ENCODE measurements at regions not wholly inside any gene's neighbourhood (a gene's known extent, or its start where the extent isn't known, plus 50 kb on each side); places are given as distances from the start of the nearest gene placed in this dataset.

DNA sequence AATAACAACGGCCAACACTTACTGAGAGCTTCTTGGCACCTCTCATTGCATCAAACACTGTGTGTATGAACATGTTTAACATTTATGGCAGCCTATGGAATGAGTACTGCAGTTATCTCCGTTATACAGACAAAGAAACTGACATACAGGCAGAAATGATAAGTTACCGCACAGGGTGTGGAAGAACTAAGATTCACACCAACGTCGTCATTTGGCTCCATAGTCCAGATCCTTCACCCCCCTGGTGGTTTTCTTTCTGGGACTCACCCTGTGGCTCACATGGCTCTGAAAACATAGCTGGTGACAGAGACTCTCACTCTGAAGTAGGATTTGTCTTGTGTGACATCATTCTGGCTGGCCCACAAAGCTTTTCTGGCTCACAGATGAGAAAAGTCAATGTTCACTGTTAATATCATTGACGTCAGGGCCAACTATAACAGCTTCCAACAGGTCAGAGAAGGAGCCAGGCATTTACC, 230.1 kb downstream of the DLEU7 start (continued):
- TF ChIP-seq TCF4 (CRISPR knock-in tag; IDR thresholded peaks at IDR 0.05; ENCODE audit: borderline replicate concordance): no peak
- TF ChIP-seq ZFP3 (CRISPR knock-in tag; IDR thresholded peaks at IDR 0.05): no peak

DNA sequence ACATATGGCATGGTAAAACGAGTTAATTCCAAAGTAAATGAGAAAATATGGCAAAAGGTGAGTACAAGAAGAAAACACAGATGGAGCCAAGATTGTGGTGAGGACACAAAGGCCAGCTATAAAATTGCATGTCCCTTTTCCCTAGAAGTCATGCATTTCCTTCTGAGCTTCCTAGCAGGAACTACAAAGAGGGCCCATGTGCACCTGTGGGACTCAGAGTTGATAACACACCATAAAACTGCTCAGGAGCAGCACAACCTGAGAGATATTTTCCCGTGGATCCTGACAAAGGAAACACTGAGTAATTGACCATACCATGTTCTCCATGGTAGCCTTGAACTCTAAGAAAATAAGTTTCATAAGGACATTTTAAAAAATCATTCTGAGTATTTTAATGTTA, 228.3 kb downstream of the DLEU7 start:
- no peak for ATAC-seq
- TF ChIP-seq ESRRG (CRISPR knock-in tag; IDR thresholded peaks at IDR 0.05) (no peak), ZC3H10 (CRISPR knock-in tag; IDR thresholded peaks at IDR 0.05) (no peak), CREB5 (CRISPR knock-in tag; IDR thresholded peaks at IDR 0.05; ENCODE audit: low read depth) (no peak), ZNF70 (CRISPR knock-in tag; IDR thresholded peaks at IDR 0.05) (no peak), TOX (CRISPR knock-in tag; IDR thresholded peaks at IDR 0.05; ENCODE audit: borderline replicate concordance) (no peak), ISL1 (CRISPR knock-in tag; IDR thresholded peaks at IDR 0.05) (no peak), RARB (CRISPR knock-in tag; IDR thresholded peaks at IDR 0.05) (no peak), ARNTL (CRISPR knock-in tag; IDR thresholded peaks at IDR 0.05; ENCODE audit: borderline replicate concordance, low read depth) (no peak), SNAI2 (CRISPR knock-in tag; IDR thresholded peaks at IDR 0.05) (no peak), TCF4 (CRISPR knock-in tag; IDR thresholded peaks at IDR 0.05; ENCODE audit: borderline replicate concordance) (no peak), ZNF565 (CRISPR knock-in tag; conservative IDR thresholded peaks at IDR 0.05; ENCODE audit: low read depth) (no peak), GLIS3 (CRISPR knock-in tag; IDR thresholded peaks at IDR 0.05) (no peak)
- TF ChIP-seq, protein P1, sequence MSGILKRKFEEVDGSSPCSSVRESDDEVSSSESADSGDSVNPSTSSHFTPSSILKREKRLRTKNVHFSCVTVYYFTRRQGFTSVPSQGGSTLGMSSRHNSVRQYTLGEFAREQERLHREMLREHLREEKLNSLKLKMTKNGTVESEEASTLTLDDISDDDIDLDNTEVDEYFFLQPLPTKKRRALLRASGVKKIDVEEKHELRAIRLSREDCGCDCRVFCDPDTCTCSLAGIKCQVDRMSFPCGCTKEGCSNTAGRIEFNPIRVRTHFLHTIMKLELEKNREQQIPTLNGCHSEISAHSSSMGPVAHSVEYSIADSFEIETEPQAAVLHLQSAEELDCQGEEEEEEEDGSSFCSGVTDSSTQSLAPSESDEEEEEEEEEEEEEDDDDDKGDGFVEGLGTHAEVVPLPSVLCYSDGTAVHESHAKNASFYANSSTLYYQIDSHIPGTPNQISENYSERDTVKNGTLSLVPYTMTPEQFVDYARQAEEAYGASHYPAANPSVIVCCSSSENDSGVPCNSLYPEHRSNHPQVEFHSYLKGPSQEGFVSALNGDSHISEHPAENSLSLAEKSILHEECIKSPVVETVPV (CRISPR knock-in tag; IDR thresholded peaks at IDR 0.05): no peak

DNA sequence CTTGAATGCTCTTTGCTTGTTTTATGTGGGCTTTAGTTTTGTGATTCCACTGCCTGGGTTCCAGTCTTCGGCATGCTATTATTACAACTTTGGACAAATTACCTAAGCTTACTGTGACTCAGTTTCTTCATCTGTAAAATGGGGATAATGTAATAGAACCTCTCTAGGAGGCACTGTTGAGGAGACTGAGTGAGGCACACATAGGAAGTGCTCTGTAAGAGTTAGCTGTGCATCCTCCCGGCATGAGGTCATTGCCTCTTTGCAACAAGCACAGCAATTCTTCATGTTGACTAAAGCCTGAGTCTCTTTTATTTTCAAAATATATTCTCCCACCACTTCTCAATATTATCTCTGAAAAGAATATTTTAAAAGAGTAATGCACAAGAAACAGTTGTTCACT, 227.4 kb downstream of the DLEU7 start:
- TF ChIP-seq ZNF8 (CRISPR knock-in tag; IDR thresholded peaks at IDR 0.05) (no peak), BACH2 (CRISPR knock-in tag; IDR thresholded peaks at IDR 0.05; ENCODE audit: borderline replicate concordance) (no peak), CREB5 (CRISPR knock-in tag; IDR thresholded peaks at IDR 0.05; ENCODE audit: low read depth) (no peak), ZNF565 (CRISPR knock-in tag; conservative IDR thresholded peaks at IDR 0.05; ENCODE audit: low read depth) (no peak)
- no peak for ATAC-seq

DNA sequence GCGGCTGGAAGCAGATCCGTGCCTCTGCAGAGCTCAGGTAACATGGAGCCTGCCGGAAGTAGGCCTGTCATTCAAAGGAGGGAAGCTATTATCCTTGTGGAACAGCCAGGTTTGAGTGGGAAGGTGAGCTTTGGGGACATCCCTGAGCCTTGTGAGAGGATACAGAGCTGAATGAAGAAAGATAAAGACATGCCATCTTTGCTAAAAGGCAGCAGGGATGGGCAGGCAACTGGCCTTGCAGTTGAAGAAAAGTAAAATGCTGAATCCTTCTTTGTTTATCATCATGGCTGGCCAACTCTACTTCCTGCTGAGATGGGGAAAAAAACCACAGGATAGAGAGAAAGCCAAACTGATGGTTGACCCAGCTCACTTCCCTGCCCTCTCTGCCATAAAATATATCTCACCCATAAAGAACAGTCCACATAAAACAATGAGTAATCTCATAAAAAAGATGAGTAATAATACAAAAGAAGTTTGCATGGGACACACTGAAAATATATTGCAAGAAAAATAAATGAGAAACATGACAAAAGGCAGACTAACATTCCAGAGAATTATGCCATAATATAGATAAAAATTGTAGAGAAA, 226.3 kb downstream of the DLEU7 start:
- peak; percentile 95 for ATAC-seq
- TF ChIP-seq CREB5 (CRISPR knock-in tag; IDR thresholded peaks at IDR 0.05; ENCODE audit: low read depth) (no peak), ARNTL (CRISPR knock-in tag; IDR thresholded peaks at IDR 0.05; ENCODE audit: borderline replicate concordance, low read depth) (no peak), ISL1 (CRISPR knock-in tag; IDR thresholded peaks at IDR 0.05) (peak; percentile 97), ESRRG (CRISPR knock-in tag; IDR thresholded peaks at IDR 0.05) (no peak), ZC3H10 (CRISPR knock-in tag; IDR thresholded peaks at IDR 0.05) (0 out of 2 replicates have a peak, but pooled peaks have one; percentile 61), PATZ1 (CRISPR knock-in tag; IDR thresholded peaks at IDR 0.05; ENCODE audit: borderline replicate concordance) (peak; percentile 57; the same call in 1 of the 2 replicates), RARB (CRISPR knock-in tag; IDR thresholded peaks at IDR 0.05) (no peak), ZFP3 (CRISPR knock-in tag; IDR thresholded peaks at IDR 0.05) (peak; percentile 73; the same call in 1 of the 2 replicates), ZFP30 (CRISPR knock-in tag; IDR thresholded peaks at IDR 0.05) (peak; percentile 7; the same call in 1 of the 2 replicates), POU6F1 (CRISPR knock-in tag; IDR thresholded peaks at IDR 0.05; ENCODE audit: borderline replicate concordance, low read depth) (no peak), BACH2 (CRISPR knock-in tag; IDR thresholded peaks at IDR 0.05; ENCODE audit: borderline replicate concordance) (no peak), TCF4 (CRISPR knock-in tag; IDR thresholded peaks at IDR 0.05; ENCODE audit: borderline replicate concordance) (peak; percentile 57; the same call in 1 of the 2 replicates), ZNF565 (CRISPR knock-in tag; conservative IDR thresholded peaks at IDR 0.05; ENCODE audit: low read depth) (no peak)
- TF ChIP-seq, protein P1 (CRISPR knock-in tag; IDR thresholded peaks at IDR 0.05): no peak
- TF ChIP-seq, protein P2, sequence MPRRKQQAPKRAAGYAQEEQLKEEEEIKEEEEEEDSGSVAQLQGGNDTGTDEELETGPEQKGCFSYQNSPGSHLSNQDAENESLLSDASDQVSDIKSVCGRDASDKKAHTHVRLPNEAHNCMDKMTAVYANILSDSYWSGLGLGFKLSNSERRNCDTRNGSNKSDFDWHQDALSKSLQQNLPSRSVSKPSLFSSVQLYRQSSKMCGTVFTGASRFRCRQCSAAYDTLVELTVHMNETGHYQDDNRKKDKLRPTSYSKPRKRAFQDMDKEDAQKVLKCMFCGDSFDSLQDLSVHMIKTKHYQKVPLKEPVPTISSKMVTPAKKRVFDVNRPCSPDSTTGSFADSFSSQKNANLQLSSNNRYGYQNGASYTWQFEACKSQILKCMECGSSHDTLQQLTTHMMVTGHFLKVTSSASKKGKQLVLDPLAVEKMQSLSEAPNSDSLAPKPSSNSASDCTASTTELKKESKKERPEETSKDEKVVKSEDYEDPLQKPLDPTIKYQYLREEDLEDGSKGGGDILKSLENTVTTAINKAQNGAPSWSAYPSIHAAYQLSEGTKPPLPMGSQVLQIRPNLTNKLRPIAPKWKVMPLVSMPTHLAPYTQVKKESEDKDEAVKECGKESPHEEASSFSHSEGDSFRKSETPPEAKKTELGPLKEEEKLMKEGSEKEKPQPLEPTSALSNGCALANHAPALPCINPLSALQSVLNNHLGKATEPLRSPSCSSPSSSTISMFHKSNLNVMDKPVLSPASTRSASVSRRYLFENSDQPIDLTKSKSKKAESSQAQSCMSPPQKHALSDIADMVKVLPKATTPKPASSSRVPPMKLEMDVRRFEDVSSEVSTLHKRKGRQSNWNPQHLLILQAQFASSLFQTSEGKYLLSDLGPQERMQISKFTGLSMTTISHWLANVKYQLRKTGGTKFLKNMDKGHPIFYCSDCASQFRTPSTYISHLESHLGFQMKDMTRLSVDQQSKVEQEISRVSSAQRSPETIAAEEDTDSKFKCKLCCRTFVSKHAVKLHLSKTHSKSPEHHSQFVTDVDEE (CRISPR knock-in tag; IDR thresholded peaks at IDR 0.05): no peak

Data from SK-N-SH treated with all-trans-retinoic acid at 6 μM for 48 hours (cell line).